H9 (cell line): ENCODE measurements at regions not wholly inside any gene's neighbourhood (a gene's known extent, or its start where the extent isn't known, plus 50 kb on each side); places are given as distances from the start of the nearest gene placed in this dataset.

Experiments
- DNase-seq: peaks from one replicate; pipeline ENCODE4 v3.0.0-alpha.2; 2017
- H2AFZ ChIP-seq: one replicate; pipeline ENCODE4 v1.6.1; 2013; ENCODE audit warnings: mild to moderate bottlenecking, low read length, control low read depth, moderate library complexity
- H2AK5ac ChIP-seq: 2 replicates; pipeline ENCODE4 v1.6.1; 2013; ENCODE audit warnings: low read length, control low read depth, mixed read lengths; ENCODE audit not compliant: insufficient read length
- H2BK120ac ChIP-seq: one replicate; pipeline ENCODE4 v1.6.1; 2013; ENCODE audit warnings: low read depth, mild to moderate bottlenecking, low read length, control low read depth, inconsistent platforms; ENCODE audit not compliant: poor library complexity, severe bottlenecking
- H2BK12ac ChIP-seq: 2 replicates; pipeline ENCODE4 v1.6.1; 2013; ENCODE audit warnings: low read length, control low read depth, mixed read lengths, low read depth; ENCODE audit not compliant: insufficient read length
- H2BK15ac ChIP-seq: 2 replicates; pipeline ENCODE4 v1.6.1; 2013; ENCODE audit warnings: low read depth, low read length, control low read depth
- H2BK20ac ChIP-seq: one replicate; pipeline ENCODE4 v1.6.1; 2013; ENCODE audit warnings: low read depth, mild to moderate bottlenecking, low read length, control low read depth, inconsistent platforms; ENCODE audit not compliant: poor library complexity, severe bottlenecking
- H2BK5ac ChIP-seq: 2 replicates; pipeline ENCODE4 v1.6.1; 2013; ENCODE audit warnings: low read length, control low read depth, mixed read lengths; ENCODE audit not compliant: insufficient read length
- H3K14ac ChIP-seq: 2 replicates; pipeline ENCODE4 v1.6.1; 2013; ENCODE audit warnings: low read length, control low read depth; ENCODE audit not compliant: insufficient read depth
- H3K18ac ChIP-seq: 2 replicates; pipeline ENCODE4 v1.6.1; 2013; ENCODE audit warnings: low read depth, mild to moderate bottlenecking, mixed read lengths, low read length, control low read depth; ENCODE audit not compliant: insufficient read length
- H3K23ac ChIP-seq: 2 replicates; pipeline ENCODE4 v1.6.1; 2013; ENCODE audit warnings: low read length, control low read depth, mixed read lengths, low read depth; ENCODE audit not compliant: insufficient read length
- H3K23me2 ChIP-seq: 2 replicates; pipeline ENCODE4 v1.6.1; 2013; ENCODE audit warnings: low read depth, mild to moderate bottlenecking, mixed read lengths, low read length, control low read depth; ENCODE audit not compliant: insufficient read length, poor library complexity, severe bottlenecking
- H3K27ac ChIP-seq: 2 replicates; pipeline ENCODE4 v1.5.1; 2013; ENCODE audit warnings: low read length, control low read depth, mixed read lengths, low read depth; ENCODE audit not compliant: insufficient read length
- H3K27me3 ChIP-seq: 2 replicates; pipeline ENCODE4 v1.6.1; 2013; ENCODE audit warnings: low read length, control low read depth, inconsistent platforms; ENCODE audit not compliant: insufficient read depth
- H3K4ac ChIP-seq: 2 replicates; pipeline ENCODE4 v1.6.1; 2013; ENCODE audit warnings: low read depth, mild to moderate bottlenecking, control low read depth, inconsistent platforms, low read length, moderate library complexity
- H3K4me1 ChIP-seq: 2 replicates; pipeline ENCODE4 v1.6.1; 2013; ENCODE audit warnings: low read length, control low read depth, inconsistent platforms; ENCODE audit not compliant: insufficient read depth
- H3K4me2 ChIP-seq: 2 replicates; pipeline ENCODE4 v1.6.1; 2013; ENCODE audit warnings: low read length, control low read depth, mixed read lengths; ENCODE audit not compliant: insufficient read length, insufficient read depth
- H3K56ac ChIP-seq: 2 replicates; pipeline ENCODE4 v1.6.1; 2013; ENCODE audit warnings: low read depth, mild to moderate bottlenecking, mixed read lengths, low read length, control low read depth; ENCODE audit not compliant: insufficient read length
- H3K79me1 ChIP-seq: 2 replicates; pipeline ENCODE4 v1.6.1; 2013; ENCODE audit warnings: low read depth, mild to moderate bottlenecking, moderate library complexity, low read length, control low read depth, inconsistent platforms; ENCODE audit not compliant: insufficient read depth, poor library complexity, severe bottlenecking
- H3K79me2 ChIP-seq: 2 replicates; pipeline ENCODE4 v1.6.1; 2013; ENCODE audit warnings: low read length, control low read depth, inconsistent platforms; ENCODE audit not compliant: insufficient read depth
- H3K9ac ChIP-seq: 2 replicates; pipeline ENCODE4 v1.6.1; 2013; ENCODE audit warnings: low read length, control low read depth, mixed read lengths; ENCODE audit not compliant: insufficient read length; ENCODE audit errors: extremely low read depth
- H3K9me3 ChIP-seq: one replicate; pipeline ENCODE4 v1.6.1; 2013; ENCODE audit warnings: low read depth, low read length, inconsistent platforms; ENCODE audit not compliant: control insufficient read depth
- H3T11ph ChIP-seq: one replicate; pipeline ENCODE4 v1.6.1; 2013; ENCODE audit warnings: mild to moderate bottlenecking, low read length, control low read depth, inconsistent platforms
- H4K20me1 ChIP-seq: one replicate; pipeline ENCODE4 v1.6.1; 2013; ENCODE audit not compliant: control insufficient read depth, insufficient read length, insufficient read depth
- H4K5ac ChIP-seq: 2 replicates; pipeline ENCODE4 v1.6.1; 2013; ENCODE audit warnings: low read depth, mild to moderate bottlenecking, mixed read lengths, low read length, control low read depth; ENCODE audit not compliant: insufficient read length
- H4K8ac ChIP-seq: replicated peaks from 2 replicates; pipeline ENCODE4 v1.6.1; 2013; ENCODE audit warnings: low read length, control low read depth, mixed read lengths, low read depth; ENCODE audit not compliant: insufficient read length
- H4K91ac ChIP-seq: 2 replicates; pipeline ENCODE4 v1.6.1; 2013; ENCODE audit warnings: low read depth, mild to moderate bottlenecking, moderate library complexity, mixed read lengths, low read length, control low read depth; ENCODE audit not compliant: insufficient read length
- H3K27ac Mint-ChIP-seq, 3 experiments: 2 replicates in 2 of 3; 3 replicates in 1 of 3; pipeline ENCODE4 v1.8.0; 2020 to 2021; ENCODE audit warnings: mixed read lengths in 3 of 3, mild to moderate bottlenecking in 1 of 3, moderate library complexity in 1 of 3
- H3K27me3 Mint-ChIP-seq: 2 replicates; pipeline ENCODE4 v1.8.0; 2021; ENCODE audit warnings: low read depth, mild to moderate bottlenecking, moderate library complexity, mixed read lengths
- H3K36me3 Mint-ChIP-seq, 3 experiments: 2 replicates in 2 of 3; 3 replicates in 1 of 3; pipeline ENCODE4 v1.8.0; 2020 to 2021; ENCODE audit warnings: low read depth in 3 of 3, mixed read lengths in 3 of 3; ENCODE audit not compliant: insufficient read depth in 1 of 3
- H3K4me1 Mint-ChIP-seq, 2 experiments: 2 replicates each; pipeline ENCODE4 v1.8.0; 2020; ENCODE audit warnings: mixed read lengths in 2 of 2
- H3K4me3 Mint-ChIP-seq, 2 experiments: 2 replicates in 1 of 2; 3 replicates in 1 of 2; pipeline ENCODE4 v1.8.0; 2020 to 2021; ENCODE audit warnings: mild to moderate bottlenecking in 2 of 2, mixed read lengths in 2 of 2, moderate library complexity in 1 of 2
- H3K9me3 Mint-ChIP-seq, 2 experiments: 2 replicates in 1 of 2; 3 replicates in 1 of 2; pipeline ENCODE4 v1.8.0; 2020; ENCODE audit warnings: mild to moderate bottlenecking in 2 of 2, mixed read lengths in 2 of 2, moderate library complexity in 1 of 2
- CTCF ChIP-seq: fragments of 200-600 bp; sonication (generic); conservative IDR thresholded peaks from 3 replicates; pipeline ENCODE4 v1.8.0; 2021; ENCODE audit warnings: antibody characterized with exemption, mild to moderate bottlenecking
- WGBS: extraction: QIAGEN DNeasy Blood & Tissue Kit; methylation state at CpG from one replicate; pipeline ENCODE4 v1.1.7; 2013; ENCODE audit warnings: missing lambda C conversion rate, low lambda C conversion rate, mixed read lengths; ENCODE audit not compliant: insufficient read length; ENCODE audit errors: extremely low coverage; 5-methylcytosine and 5-hydroxymethylcytosine counted together

- H4K8ac ChIP-seq: no peak overlapping the region
- H2BK15ac ChIP-seq: no peak overlapping the region
- no peak overlapping the region for H2AFZ ChIP-seq
- H3K9ac ChIP-seq: no peak overlapping the region
- no peaks in the 10 kb centered on the region for H3K79me1 ChIP-seq
- H3K4me2 ChIP-seq: no peak overlapping the region
- no CpG with 5 or more reads among the region's 1 CpG for WGBS
- no peak overlapping the region for H3K27ac ChIP-seq
- H3K79me2 ChIP-seq: no peaks in the 10 kb centered on the region
- no peaks in the 10 kb centered on the region for H3K9me3 ChIP-seq
- H3K23me2 ChIP-seq: no peaks in the 10 kb centered on the region
- H3K14ac ChIP-seq: no peak overlapping the region
- peak overlapping the region in 1 of 2 experiments; percentile 8; a peak in 1 of 5 replicates for H3K4me3 Mint-ChIP-seq
- peaks cover 2% of the 10 kb centered on the region; the same call in 1 of the 2 replicates for H3K27me3 Mint-ChIP-seq
- peak overlapping the region; percentile 48 to 94 (median 86); a peak in 4 of 7 replicates for H3K27ac Mint-ChIP-seq
- no peak overlapping the region for H3K18ac ChIP-seq
- H4K91ac ChIP-seq: no peak overlapping the region
- H4K5ac ChIP-seq: no peak overlapping the region
- H3K36me3 Mint-ChIP-seq: peaks cover 2 to 35% (median 9%) of the 10 kb centered on the region in 3 experiments
- no peaks in the 10 kb centered on the region for H3K27me3 ChIP-seq
- H3T11ph ChIP-seq: no peak overlapping the region
- no peak for TF ChIP-seq CTCF
- no peak overlapping the region for H2BK20ac ChIP-seq
- H3K9me3 Mint-ChIP-seq: peaks cover 33 to 36% of the 10 kb centered on the region in 2 experiments
- H3K4me1 ChIP-seq: no peaks in the 10 kb centered on the region
- no peak overlapping the region for H2BK12ac ChIP-seq
- peaks cover 19 to 24% of the 10 kb centered on the region in 2 experiments for H3K4me1 Mint-ChIP-seq
- DNase-seq: no peak
- H3K23ac ChIP-seq: no peak overlapping the region
- H2BK5ac ChIP-seq: no peak overlapping the region
- H3K56ac ChIP-seq: no peak overlapping the region
- H2BK120ac ChIP-seq: no peak overlapping the region
- H4K20me1 ChIP-seq: no peaks in the 10 kb centered on the region
- H2AK5ac ChIP-seq: no peak overlapping the region
- H3K4ac ChIP-seq: no peak overlapping the region
Observed at GRCh38 chr12:38385486-38385885, 68.9 kb downstream of the ALG10B start.
